SH-SY5Y (cell line): ENCODE measurements at regions not wholly inside any gene's neighbourhood (a gene's known extent, or its start where the extent isn't known, plus 50 kb on each side); places are given as distances from the start of the nearest gene placed in this dataset.

Source experiments
- GATA2 ChIP-seq: IDR thresholded peaks from 2 replicates; pipeline ENCODE4 v1.6.1; 2011; ENCODE audit warnings: mild to moderate bottlenecking, low read depth, low read length
- GATA3 ChIP-seq: IDR thresholded peaks from 2 replicates; pipeline ENCODE4 v1.6.1; 2011; ENCODE audit warnings: low read depth, mild to moderate bottlenecking, low read length, moderate library complexity

DNA sequence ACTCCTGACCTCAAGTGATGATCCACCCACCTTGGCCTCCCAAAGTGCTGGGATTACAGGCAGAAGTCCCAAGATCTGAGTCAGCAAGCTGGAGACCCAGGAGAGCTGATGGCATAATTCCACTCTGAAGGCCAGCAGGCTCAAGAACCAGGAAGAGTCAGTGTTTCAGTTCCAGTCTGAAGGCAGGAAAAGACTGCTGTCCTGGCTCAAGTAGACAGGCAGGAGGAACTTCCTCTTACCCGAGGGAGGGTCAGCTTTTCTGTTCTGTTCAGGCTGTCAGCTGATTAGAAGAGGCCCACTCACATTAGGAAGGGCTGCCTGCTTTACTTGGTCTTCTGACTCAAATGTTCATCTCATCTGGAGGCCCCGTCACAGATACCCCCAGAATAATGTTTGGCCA, 206.0 kb upstream of the MYL2 start:
- no peak for TF ChIP-seq GATA3
- TF ChIP-seq GATA2 = no peak
